ENCODE measurements at regions not wholly inside any gene's neighbourhood (a gene's known extent, or its start where the extent isn't known, plus 50 kb on each side); places are given as distances from the start of the nearest gene placed in this dataset.

DNA sequence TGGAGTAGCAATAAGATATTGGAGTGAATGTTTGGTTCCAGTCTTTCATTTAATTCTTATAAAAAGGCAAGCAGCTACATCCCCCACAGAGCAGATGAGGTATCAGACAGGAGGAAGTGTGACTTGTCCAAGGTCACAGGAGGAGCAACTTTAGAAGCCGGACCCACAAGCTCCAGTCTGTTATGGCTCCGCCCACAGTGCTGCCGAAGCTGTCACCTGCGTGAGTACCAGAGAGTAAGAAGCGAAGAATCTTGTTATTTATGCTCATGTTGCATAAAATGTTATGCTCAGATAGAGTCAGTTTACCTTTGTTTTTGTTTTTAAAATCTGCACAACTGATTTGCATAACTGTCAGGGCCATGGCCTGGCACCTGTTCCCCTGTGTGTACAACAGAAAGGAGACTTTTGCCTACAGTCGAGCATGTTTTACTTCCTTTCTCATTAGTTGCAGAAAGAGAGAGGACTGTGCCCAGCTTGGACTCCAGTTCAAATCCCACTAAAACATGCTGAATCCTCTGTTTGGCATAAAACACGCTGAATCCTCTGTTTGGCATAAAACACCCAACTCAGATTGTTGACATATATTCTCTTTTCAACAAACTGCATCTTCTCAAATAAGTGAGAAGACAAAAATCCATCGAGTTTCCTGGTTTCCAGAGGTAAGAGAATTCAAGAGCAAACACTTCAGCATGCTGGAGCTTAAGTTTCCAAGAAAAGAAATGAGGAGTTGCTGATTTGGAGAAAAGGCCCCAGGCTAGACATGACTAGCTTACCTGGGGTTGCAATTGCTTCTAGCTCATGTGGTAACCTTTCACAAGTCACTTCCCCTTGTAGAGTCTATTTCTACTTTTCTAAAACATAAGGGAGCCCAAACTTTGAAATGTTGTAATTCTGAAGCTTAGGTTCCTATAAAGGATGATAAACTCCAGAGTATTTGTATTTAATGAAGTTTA lies 409.8 kb upstream of the ZMIZ1 start:
- H3K4me2 ChIP-seq (replicated peaks; ENCODE audit: low read depth, low read length, poor library complexity, severe bottlenecking), result peak overlapping the region; percentile 21
- H3K4me1 Mint-ChIP-seq, result peaks cover 13% of the 10 kb centered on the region
- no peak overlapping the region for H3K4me3 Mint-ChIP-seq
- ChIA-PET POLR2A (no interaction called here), CTCF (interaction anchor here (1.1 to 4.0 kb wide), 6 partner anchors 9 to 613 kb away, joined by 3 to 28 read pairs (median 6); no protein-coding TSS in a partner anchor)
- no peak overlapping the region for H3K4me3 ChIP-seq (ENCODE audit: control extremely low read depth in 1 of 5, extremely low read depth in 1 of 5, insufficient read depth in 1 of 5, low read depth in 2 of 5, low read length in 4 of 5)
- H3K36me3 ChIP-seq (replicated peaks in 1 of 2; ENCODE audit: control extremely low read depth in 1 of 2, control insufficient read depth in 1 of 2, extremely low read depth in 1 of 2, insufficient read depth in 2 of 2, low read length in 1 of 2), result no peaks in the 10 kb centered on the region
- H3K27ac Mint-ChIP-seq, result no peak overlapping the region
- TF ChIP-seq EZH2 (IDR thresholded peaks at IDR 0.05; ENCODE audit: borderline replicate concordance, insufficient read depth, low read depth, low read length, poor library complexity, severe bottlenecking) (no peak), CTCF (IDR thresholded peaks at IDR 0.05) (no peak)
- H3K9me3 Mint-ChIP-seq (ENCODE audit: insufficient read depth), result no peaks in the 10 kb centered on the region
- intact Hi-C loops (cut with micrococcal nuclease), result no loop called here
- DNase-seq (peak; percentile 18), ATAC-seq (ENCODE audit: low read depth) (no peak)
- no peaks in the 10 kb centered on the region for H4K20me1 ChIP-seq (ENCODE audit: control insufficient read depth, insufficient read depth, low read length, poor library complexity, severe bottlenecking)
- H3K27ac ChIP-seq (ENCODE audit: low read length in 2 of 2), result no peak overlapping the region
- peaks cover 0 to 13% of the 10 kb centered on the region in 2 donors for H3K4me1 ChIP-seq (ENCODE audit: control insufficient read depth in 2 of 2, insufficient read depth in 2 of 2, low read length in 2 of 2)
- peaks cover 0 to 3% (median 0%) of the 10 kb centered on the region in 3 donors for H3K9me3 ChIP-seq (ENCODE audit: control extremely low read depth in 1 of 3, control insufficient read depth in 2 of 3, insufficient read depth in 1 of 3, low read length in 2 of 3)
- peaks cover 0 to 6% (median 3%) of the 10 kb centered on the region in 4 experiments for H3K27me3 ChIP-seq (replicated peaks in 1 of 4; ENCODE audit: control extremely low read depth in 1 of 4, control insufficient read depth in 3 of 4, insufficient read depth in 4 of 4, low read length in 3 of 4)
- no peaks in the 10 kb centered on the region for H3K79me2 ChIP-seq (ENCODE audit: control insufficient read depth, insufficient read depth, low read length)
- no peak overlapping the region for H3K9ac ChIP-seq (ENCODE audit: low read length)
- H3K27me3 Mint-ChIP-seq, result peaks cover 18% of the 10 kb centered on the region
- WGBS (ENCODE audit: insufficient coverage), result 13% methylated on average over 6 of the region's 8 CpGs
- peak overlapping the region; percentile 36 for H2AFZ ChIP-seq (ENCODE audit: insufficient read depth, low read depth, low read length, poor library complexity, severe bottlenecking)

GRCh38 chr10:78659598-78659967 lies 409.2 kb upstream of the ZMIZ1 start:
- CTCF ChIA-PET, result interaction anchor here (1.6 to 4.0 kb wide), 3 partner anchors 18 to 613 kb away, joined by 5 to 28 read pairs (median 7); no protein-coding TSS in a partner anchor
- intact Hi-C loops (cut with micrococcal nuclease), result no loop called here
- Histone ChIP-seq H3K79me2 (ENCODE audit: control insufficient read depth, insufficient read depth, low read length) (no peaks in the 10 kb centered on the region), H4K20me1 (ENCODE audit: control insufficient read depth, insufficient read depth, low read length, poor library complexity, severe bottlenecking) (no peaks in the 10 kb centered on the region), H3K4me3 (ENCODE audit: control extremely low read depth in 1 of 5, extremely low read depth in 1 of 5, insufficient read depth in 1 of 5, low read depth in 2 of 5, low read length in 4 of 5) (no peak overlapping the region), H3K27ac (ENCODE audit: low read length in 2 of 2) (no peak overlapping the region), H3K9ac (ENCODE audit: low read length) (no peak overlapping the region), H2AFZ (ENCODE audit: insufficient read depth, low read depth, low read length, poor library complexity, severe bottlenecking) (no peak overlapping the region), H3K36me3 (replicated peaks in 1 of 2; ENCODE audit: control extremely low read depth in 1 of 2, control insufficient read depth in 1 of 2, extremely low read depth in 1 of 2, insufficient read depth in 2 of 2, low read length in 1 of 2) (no peaks in the 10 kb centered on the region), H3K9me3 (ENCODE audit: control extremely low read depth in 1 of 3, control insufficient read depth in 2 of 3, insufficient read depth in 1 of 3, low read length in 2 of 3) (peaks cover 2 to 6% (median 3%) of the 10 kb centered on the region in 3 donors), H3K27me3 (replicated peaks in 1 of 4; ENCODE audit: control extremely low read depth in 1 of 4, control insufficient read depth in 3 of 4, insufficient read depth in 4 of 4, low read length in 3 of 4) (peaks cover 0 to 9% (median 5%) of the 10 kb centered on the region in 4 experiments), H3K4me1 (ENCODE audit: control insufficient read depth in 2 of 2, insufficient read depth in 2 of 2, low read length in 2 of 2) (peaks cover 0 to 13% of the 10 kb centered on the region in 2 donors), H3K4me2 (replicated peaks; ENCODE audit: low read depth, low read length, poor library complexity, severe bottlenecking) (no peak overlapping the region)
- no peak overlapping the region for H3K27ac Mint-ChIP-seq
- no peak overlapping the region for H3K4me3 Mint-ChIP-seq
- POLR2A ChIA-PET, result no interaction called here
- peaks cover 14% of the 10 kb centered on the region for H3K27me3 Mint-ChIP-seq
- H3K9me3 Mint-ChIP-seq (ENCODE audit: insufficient read depth), result no peaks in the 10 kb centered on the region
- peaks cover 13% of the 10 kb centered on the region for H3K4me1 Mint-ChIP-seq
- ATAC-seq (ENCODE audit: low read depth) (no peak), DNase-seq (no peak)
- TF ChIP-seq CTCF (IDR thresholded peaks at IDR 0.05) (no peak), EZH2 (IDR thresholded peaks at IDR 0.05; ENCODE audit: borderline replicate concordance, insufficient read depth, low read depth, low read length, poor library complexity, severe bottlenecking) (no peak)
